ENCODE measurements at regions not wholly inside any gene's neighbourhood (a gene's known extent, or its start where the extent isn't known, plus 50 kb on each side); places are given as distances from the start of the nearest gene placed in this dataset.

DNA sequence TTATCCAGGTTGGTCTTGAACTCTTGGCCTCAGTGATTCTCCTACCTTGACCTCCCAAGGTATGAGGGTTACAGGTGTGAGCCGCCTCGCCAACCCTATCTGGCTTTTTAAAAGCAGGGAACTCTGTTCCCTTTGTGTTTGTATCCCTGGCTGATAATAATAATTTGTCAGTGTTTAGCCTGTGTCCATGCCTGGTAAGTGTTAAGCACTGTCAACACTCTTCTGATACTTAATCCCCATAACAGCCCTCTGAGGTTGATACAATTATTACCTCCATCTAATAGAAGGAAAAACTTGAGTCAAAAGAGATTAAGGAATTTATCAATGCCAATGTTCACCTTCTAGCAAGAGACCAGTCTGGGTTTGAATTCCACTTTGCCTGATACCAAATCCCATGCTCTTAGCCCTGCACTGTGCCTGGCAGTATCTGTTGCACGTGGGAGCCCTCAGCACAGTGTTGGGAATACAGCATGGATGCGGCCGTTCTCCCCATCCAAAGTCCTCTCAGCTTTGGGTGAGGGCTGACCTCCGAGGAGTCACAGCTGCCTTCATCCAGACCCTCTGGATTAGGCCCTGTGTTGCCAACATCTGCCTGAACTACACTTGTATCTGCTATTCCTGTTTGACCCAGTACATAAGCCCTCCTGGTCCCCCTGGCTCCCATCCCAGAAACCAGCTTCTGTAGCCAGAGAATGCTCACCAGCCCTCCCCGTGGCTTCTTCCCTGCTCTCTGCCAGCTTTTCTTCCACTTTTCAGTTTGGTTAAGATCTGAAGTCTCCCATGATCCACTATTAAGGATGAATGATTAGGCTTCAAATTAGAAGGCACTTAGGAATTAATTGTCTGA is 335.6 kb upstream of the ASIC2 start:
- DNase-seq (ENCODE audit: extremely low read depth, low read depth, low spot score), result no peak

GRCh38 chr17:33633446-33633845 is 340.4 kb upstream of the ASIC2 start:
- DNase-seq (ENCODE audit: extremely low read depth, low read depth, low spot score), result no peak

DNA sequence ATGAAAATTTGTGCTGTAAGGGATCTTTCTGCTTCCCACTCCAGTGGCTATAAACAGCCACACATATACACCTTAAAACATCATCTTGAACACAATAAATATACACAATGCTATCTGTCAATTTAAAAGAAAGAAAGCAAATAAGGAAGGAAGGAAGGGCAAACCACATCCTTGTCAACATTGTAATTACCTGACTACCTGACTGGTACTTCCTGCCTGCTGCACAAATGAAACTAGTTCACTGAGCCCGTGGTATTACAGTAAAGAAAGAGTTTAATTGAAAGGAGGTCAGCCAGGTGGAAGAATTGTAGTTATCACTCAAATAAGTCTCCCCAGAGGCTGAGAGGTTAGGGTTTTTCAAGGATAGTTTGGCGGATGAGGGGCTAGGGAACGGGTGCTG is 344.4 kb upstream of the ASIC2 start:
- DNase-seq (ENCODE audit: extremely low read depth, low read depth, low spot score), result no peak

- no peak for DNase-seq (ENCODE audit: extremely low read depth, low read depth, low spot score)
Observed at GRCh38 chr17:33639103-33639880, 346.2 kb upstream of the ASIC2 start.

GRCh38 chr17:33640629-33641028 is 347.5 kb upstream of the ASIC2 start:
- DNase-seq (ENCODE audit: extremely low read depth, low read depth, low spot score), result no peak

GRCh38 chr17:33642002-33642401 is 348.9 kb upstream of the ASIC2 start:
- DNase-seq (ENCODE audit: extremely low read depth, low read depth, low spot score), result no peak

GRCh38 chr17:33647956-33648355 is 354.9 kb upstream of the ASIC2 start:
- DNase-seq (ENCODE audit: extremely low read depth, low read depth, low spot score), result no peak

GRCh38 chr17:33650304-33650703 is 357.2 kb upstream of the ASIC2 start:
- DNase-seq (ENCODE audit: extremely low read depth, low read depth, low spot score), result no peak

GRCh38 chr17:33651686-33652085 is 358.6 kb upstream of the ASIC2 start:
- no peak for DNase-seq (ENCODE audit: extremely low read depth, low read depth, low spot score)

DNA sequence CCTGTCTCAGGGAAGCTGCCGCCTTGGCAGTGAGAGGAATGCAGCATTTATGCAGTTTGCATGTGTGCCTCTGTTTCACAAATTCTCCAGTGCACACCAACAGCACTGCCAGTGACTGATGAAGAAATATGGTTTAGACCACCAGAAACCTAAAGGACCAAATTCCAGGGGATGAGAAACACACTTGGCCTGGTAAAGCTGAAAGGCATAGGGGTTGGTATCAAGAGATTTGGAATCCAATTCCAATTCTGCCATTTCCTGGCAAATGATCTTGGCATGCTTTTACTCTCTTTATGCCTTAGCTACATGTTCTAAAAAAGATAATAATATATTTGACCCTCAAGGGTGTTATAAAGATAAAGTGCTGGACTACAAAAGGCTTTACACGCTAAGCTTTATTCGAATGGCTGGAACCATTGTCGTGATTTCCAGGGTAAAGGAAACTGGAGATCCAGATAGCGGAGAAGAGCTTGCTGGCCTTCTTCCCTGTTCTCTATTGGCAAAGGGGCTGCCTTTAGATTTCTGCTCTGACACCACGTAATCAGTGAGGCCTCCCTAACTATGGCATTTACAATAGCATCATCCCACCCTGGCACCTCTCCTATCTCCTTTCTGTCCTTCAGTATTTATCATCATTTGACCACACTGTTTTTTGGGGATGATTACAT is 359.8 kb upstream of the ASIC2 start:
- DNase-seq (ENCODE audit: extremely low read depth, low read depth, low spot score), result no peak

- DNase-seq (ENCODE audit: extremely low read depth, low read depth, low spot score), result no peak
Observed at GRCh38 chr17:33653399-33653788, 360.3 kb upstream of the ASIC2 start.

DNA sequence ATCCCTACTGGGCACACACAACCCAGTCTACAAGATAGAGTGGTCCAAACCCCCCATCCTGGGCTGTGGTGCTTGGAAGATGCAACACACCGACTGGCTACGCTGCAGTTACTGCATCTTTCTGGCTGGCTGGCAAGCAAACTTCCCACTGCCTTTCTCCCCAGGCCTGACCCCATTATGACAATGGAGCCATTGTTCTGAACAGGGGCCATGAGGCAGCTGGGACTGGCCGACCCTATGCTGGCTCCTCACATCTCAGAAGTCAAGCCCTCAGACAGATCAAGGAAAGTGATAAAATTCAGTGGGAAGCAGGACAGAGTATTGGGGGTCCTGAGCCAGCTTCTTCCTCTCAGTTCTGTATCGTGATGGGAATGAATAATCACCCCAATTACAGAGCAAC is 364.1 kb upstream of the ASIC2 start:
- no peak for DNase-seq (ENCODE audit: extremely low read depth, low read depth, low spot score)

DNA sequence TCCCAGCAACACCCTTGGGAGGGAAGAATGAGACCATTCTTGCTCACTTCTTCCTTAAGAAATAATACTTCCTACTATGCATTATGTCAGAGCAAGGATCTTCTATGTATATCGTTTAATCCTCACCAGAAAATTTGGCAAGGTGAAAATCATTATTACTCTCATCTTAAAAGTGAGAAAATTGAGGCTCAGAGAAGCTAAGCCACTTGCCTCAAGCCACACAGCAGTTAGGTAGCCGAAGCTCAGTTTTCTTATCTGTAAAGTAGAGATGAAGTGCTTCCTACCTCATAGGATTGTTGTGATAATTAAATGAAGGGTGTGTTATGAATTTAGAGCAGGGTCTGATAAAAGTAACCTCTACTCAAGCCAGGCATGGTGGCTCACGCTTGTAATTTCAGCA is 368.9 kb upstream of the ASIC2 start:
- DNase-seq (ENCODE audit: extremely low read depth, low read depth, low spot score), result no peak

DNA sequence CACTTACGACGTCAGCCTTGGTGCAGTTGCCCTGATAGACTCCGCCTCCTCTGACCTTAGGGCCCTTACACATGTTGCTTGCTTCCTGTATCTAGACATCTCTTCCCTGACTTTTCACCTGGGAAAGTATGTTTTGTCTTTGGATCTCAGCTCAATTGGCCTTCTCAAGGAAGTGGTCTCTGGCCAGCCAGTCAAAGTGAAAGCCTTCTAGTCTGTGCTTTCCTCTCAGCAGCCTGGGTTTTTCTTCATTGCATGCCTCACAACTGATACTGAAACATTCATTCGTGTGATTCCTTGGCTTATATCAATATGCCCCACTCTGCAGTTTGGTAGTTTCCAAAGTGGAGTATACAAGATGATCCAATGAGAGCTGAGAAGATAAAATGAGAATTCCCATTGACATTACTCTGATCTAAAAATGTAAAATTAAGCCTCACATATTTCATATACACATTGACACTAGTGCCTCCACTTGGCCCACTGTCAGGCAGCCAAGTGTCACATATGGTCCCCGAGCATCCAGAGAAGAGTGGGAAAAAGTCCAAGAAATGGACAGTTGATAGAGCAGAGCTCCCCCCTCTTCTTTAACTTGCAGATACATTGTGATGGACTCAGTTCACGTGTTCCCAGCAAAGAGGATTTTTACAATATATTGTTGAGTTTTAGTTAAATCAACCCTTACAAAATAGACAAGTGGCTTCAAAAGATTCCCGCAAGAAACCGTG is 371.2 kb upstream of the ASIC2 start:
- DNase-seq (ENCODE audit: extremely low read depth, low read depth, low spot score), result no peak

DNA sequence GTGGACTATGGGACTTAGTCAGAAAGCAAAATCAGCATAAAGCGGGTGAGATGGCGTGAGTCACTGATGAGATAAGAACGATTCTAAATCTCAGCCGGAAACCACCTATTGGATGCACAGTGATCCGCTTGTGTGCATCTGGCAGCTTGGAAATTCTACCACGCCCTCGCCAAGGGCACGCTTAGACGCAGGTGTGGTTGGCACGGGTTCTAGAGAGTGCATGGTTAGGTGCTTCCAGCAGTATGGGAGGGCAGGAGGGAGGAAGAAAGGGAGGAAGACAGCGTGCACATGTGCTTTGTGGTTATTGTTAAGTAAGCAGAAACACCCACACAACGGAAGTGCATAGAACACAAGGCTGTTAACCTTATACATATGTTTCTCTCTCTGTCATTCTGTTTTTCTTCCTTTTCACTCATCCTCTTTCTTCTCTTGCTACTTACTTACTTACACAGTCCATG is 374.0 kb upstream of the ASIC2 start:
- DNase-seq (ENCODE audit: extremely low read depth, low read depth, low spot score), result no peak

GRCh38 chr17:33667671-33668070 is 374.6 kb upstream of the ASIC2 start:
- DNase-seq (ENCODE audit: extremely low read depth, low read depth, low spot score), result no peak

DNA sequence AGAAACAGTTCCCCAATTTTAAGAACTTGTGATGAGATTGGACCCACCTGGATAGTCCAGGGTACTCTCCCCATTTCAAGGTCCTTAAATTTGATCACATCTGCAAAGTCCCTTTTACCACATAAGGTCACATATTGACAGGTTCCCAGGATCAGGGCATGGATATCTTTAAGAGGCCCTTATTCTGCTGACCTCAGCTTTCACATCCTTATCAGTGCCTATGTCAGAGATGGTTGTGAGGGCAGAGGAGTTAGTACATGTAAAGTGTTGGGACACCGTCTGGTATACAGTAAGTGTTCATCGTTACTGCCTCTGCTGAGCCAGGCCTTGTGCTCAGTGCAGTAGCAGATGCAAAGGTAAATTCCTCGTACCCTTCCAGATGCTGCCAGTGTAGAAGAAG is 375.4 kb upstream of the ASIC2 start:
- DNase-seq (ENCODE audit: extremely low read depth, low read depth, low spot score), result no peak

- DNase-seq (ENCODE audit: extremely low read depth, low read depth, low spot score), result no peak
Observed at GRCh38 chr17:33671491-33671890, 378.4 kb upstream of the ASIC2 start.

DNA sequence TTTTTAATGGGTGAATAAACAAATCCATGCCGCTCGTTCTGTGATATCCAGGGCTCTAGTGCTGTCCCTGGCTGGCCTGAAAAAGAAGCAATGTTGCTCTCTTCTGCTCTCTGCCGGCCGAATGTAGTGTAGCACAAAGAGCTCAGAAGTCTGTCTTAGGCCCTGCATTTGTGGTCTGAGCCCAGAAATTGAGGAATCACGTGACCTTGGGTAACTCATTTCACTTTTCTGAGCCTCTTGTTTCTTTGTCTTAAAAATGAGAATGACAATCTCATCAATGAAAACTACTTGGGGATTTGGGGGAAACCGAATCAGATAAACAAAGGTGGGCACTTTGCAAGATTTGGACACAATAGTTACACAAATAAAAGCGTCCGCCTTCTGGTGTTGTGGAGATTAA is 381.6 kb upstream of the ASIC2 start:
- peak; percentile 16 for DNase-seq (ENCODE audit: extremely low read depth, low read depth, low spot score)

GRCh38 chr17:33676444-33676843 is 383.3 kb upstream of the ASIC2 start:
- no peak for DNase-seq (ENCODE audit: extremely low read depth, low read depth, low spot score)

DNA sequence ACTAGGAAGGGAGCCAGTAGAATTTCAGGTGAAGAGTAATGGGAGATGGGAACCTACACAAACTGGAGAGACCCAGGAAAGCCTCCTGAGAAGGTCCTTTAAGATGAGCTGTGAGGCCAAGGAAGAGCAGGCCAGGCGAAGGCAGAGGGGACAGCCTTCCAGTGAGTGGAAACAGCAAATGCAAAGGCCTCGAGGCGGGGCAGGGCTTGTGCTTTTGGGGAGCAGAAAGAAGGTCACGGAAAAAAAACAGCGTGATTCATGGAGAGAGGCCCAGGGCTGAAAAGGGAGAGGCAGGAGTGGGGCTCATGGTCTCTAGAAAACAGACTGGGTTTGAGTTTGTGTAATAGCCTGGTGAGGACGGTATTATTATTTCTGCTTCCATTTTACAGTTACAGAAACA is 386.5 kb upstream of the ASIC2 start:
- DNase-seq (ENCODE audit: extremely low read depth, low read depth, low spot score), result no peak

Data from glomerular endothelial cell (primary cell).